DMS53 (cell line): ENCODE measurements at regions not wholly inside any gene's neighbourhood (a gene's known extent, or its start where the extent isn't known, plus 50 kb on each side); places are given as distances from the start of the nearest gene placed in this dataset.

Source experiments
- DNase-seq: peaks from one replicate; lab custom pipeline; 2025; lab: John Stamatoyannopoulos, UW

GRCh38 chr3:117254985-117255384 is 545.4 kb downstream of the TUSC7 start:
- DNase-seq, result no peak

GRCh38 chr3:117255736-117256135 is 546.2 kb downstream of the TUSC7 start:
- DNase-seq, result no peak

GRCh38 chr3:117261983-117262421 is 552.4 kb downstream of the TUSC7 start:
- DNase-seq, result peak; percentile 74

GRCh38 chr3:117263270-117263669 is 553.7 kb downstream of the TUSC7 start:
- DNase-seq, result peak; percentile 20

- peak; percentile 50 for DNase-seq
These were observed 554.2 kb downstream of the TUSC7 start for GRCh38 chr3:117263745-117264144.

- DNase-seq, result no peak
These were observed 554.8 kb downstream of the TUSC7 start for GRCh38 chr3:117264204-117264994.

- DNase-seq, result no peak
These were observed 557.2 kb downstream of the TUSC7 start for GRCh38 chr3:117266806-117267205.

GRCh38 chr3:117268318-117268717 is 558.7 kb downstream of the TUSC7 start:
- no peak for DNase-seq

GRCh38 chr3:117272274-117272673 is 562.7 kb downstream of the TUSC7 start:
- DNase-seq, result no peak

GRCh38 chr3:117272876-117273523 is 563.4 kb downstream of the TUSC7 start:
- DNase-seq, result no peak

- DNase-seq, result peak; percentile 29
These were observed 568.2 kb downstream of the TUSC7 start for GRCh38 chr3:117277816-117278215.

GRCh38 chr3:117278424-117279190 is 569.0 kb downstream of the TUSC7 start:
- DNase-seq, result peak; percentile 86

- DNase-seq, result no peak
These were observed 571.8 kb downstream of the TUSC7 start for GRCh38 chr3:117281371-117281770.

GRCh38 chr3:117282566-117282965 is 573.0 kb downstream of the TUSC7 start:
- no peak for DNase-seq

- DNase-seq, result no peak
These were observed 576.2 kb downstream of the TUSC7 start for GRCh38 chr3:117285737-117286136.

- DNase-seq, result no peak
These were observed 576.9 kb downstream of the TUSC7 start for GRCh38 chr3:117286488-117286887.

GRCh38 chr3:117287602-117288001 is 578.0 kb downstream of the TUSC7 start:
- no peak for DNase-seq

- no peak for DNase-seq
These were observed 581.9 kb downstream of the TUSC7 start for GRCh38 chr3:117291476-117291875.

- DNase-seq, result no peak
These were observed 587.5 kb downstream of the TUSC7 start for GRCh38 chr3:117297065-117297464.

- no peak for DNase-seq
These were observed 588.0 kb downstream of the TUSC7 start for GRCh38 chr3:117297541-117297940.

GRCh38 chr3:117298273-117298672 is 588.7 kb downstream of the TUSC7 start:
- no peak for DNase-seq

GRCh38 chr3:117302428-117302827 is 592.8 kb downstream of the TUSC7 start:
- DNase-seq, result no peak

GRCh38 chr3:117303443-117303842 is 593.9 kb downstream of the TUSC7 start:
- no peak for DNase-seq
